BLaER1 treated with 17β-estradiol and CSF1 and Interleukin-3, amounts not matched to agents 10 nM and 100 nM (cell line): ENCODE measurements at regions not wholly inside any gene's neighbourhood (a gene's known extent, or its start where the extent isn't known, plus 50 kb on each side); places are given as distances from the start of the nearest gene placed in this dataset.

Experiments used
- H3K27ac ChIP-seq, 11 experiments: shearing (Covaris generic); formaldehyde crosslinking; 2 replicates each; pipeline ENCODE4 v1.8.1; 2022
- H3K27me3 ChIP-seq, 11 experiments: shearing (Covaris generic); formaldehyde crosslinking; 2 replicates each; pipeline ENCODE4 v1.8.1; 2022
- H3K36me3 ChIP-seq, 11 experiments: shearing (Covaris generic); formaldehyde crosslinking; 2 replicates each; pipeline ENCODE4 v1.8.1; 2022
- H3K4me1 ChIP-seq, 10 experiments: shearing (Covaris generic); formaldehyde crosslinking; 2 replicates each; pipeline ENCODE4 v1.8.1; 2022
- H3K4me2 ChIP-seq, 11 experiments: shearing (Covaris generic); formaldehyde crosslinking; 2 replicates each; pipeline ENCODE4 v1.8.1; 2022
- H3K4me3 ChIP-seq, 10 experiments: shearing (Covaris generic); formaldehyde crosslinking; 2 replicates each; pipeline ENCODE4 v1.8.1; 2022
- H3K9ac ChIP-seq, 11 experiments: shearing (Covaris generic); formaldehyde crosslinking; 2 replicates each; pipeline ENCODE4 v1.8.1; 2022
- H3K9me3 ChIP-seq, 11 experiments: shearing (Covaris generic); formaldehyde crosslinking; replicated peaks in 1 of 11; 2 replicates each; pipeline ENCODE4 v1.8.1; 2022
- H4K20me1 ChIP-seq, 11 experiments: shearing (Covaris generic); formaldehyde crosslinking; 2 replicates each; pipeline ENCODE4 v1.8.1; 2022
- Cebpa-rat ChIP-seq, 11 experiments: shearing (Covaris generic); IDR thresholded peaks; 2 replicates each; pipeline ENCODE4 v1.8.1; 2022

- Histone ChIP-seq H3K4me1 (no peaks in the 10 kb centered on the region), H3K9ac (no peak overlapping the region), H3K36me3 (no peaks in the 10 kb centered on the region), H3K9me3 (peaks cover 17 to 38% (median 28%) of the 10 kb centered on the region in 11 experiments), H4K20me1 (no peaks in the 10 kb centered on the region), H3K4me2 (no peak overlapping the region), H3K27me3 (no peaks in the 10 kb centered on the region), H3K4me3 (no peak overlapping the region), H3K27ac (no peak overlapping the region)
- TF ChIP-seq Cebpa-rat (IDR thresholded peaks at IDR 0.05) = no peak
Measured at GRCh38 chr4:24720436-24720835, 74.9 kb upstream of the SOD3 start.

- Histone ChIP-seq H3K4me1 (no peaks in the 10 kb centered on the region), H3K9me3 (peaks cover 11 to 33% (median 23%) of the 10 kb centered on the region in 11 experiments), H3K4me3 (no peak overlapping the region), H3K27ac (no peak overlapping the region), H3K27me3 (no peaks in the 10 kb centered on the region), H3K9ac (no peak overlapping the region), H3K36me3 (no peaks in the 10 kb centered on the region), H4K20me1 (no peaks in the 10 kb centered on the region), H3K4me2 (no peak overlapping the region)
- TF ChIP-seq Cebpa-rat (IDR thresholded peaks at IDR 0.05) = no peak
Measured at GRCh38 chr4:24720979-24721378, 74.4 kb upstream of the SOD3 start.

DNA sequence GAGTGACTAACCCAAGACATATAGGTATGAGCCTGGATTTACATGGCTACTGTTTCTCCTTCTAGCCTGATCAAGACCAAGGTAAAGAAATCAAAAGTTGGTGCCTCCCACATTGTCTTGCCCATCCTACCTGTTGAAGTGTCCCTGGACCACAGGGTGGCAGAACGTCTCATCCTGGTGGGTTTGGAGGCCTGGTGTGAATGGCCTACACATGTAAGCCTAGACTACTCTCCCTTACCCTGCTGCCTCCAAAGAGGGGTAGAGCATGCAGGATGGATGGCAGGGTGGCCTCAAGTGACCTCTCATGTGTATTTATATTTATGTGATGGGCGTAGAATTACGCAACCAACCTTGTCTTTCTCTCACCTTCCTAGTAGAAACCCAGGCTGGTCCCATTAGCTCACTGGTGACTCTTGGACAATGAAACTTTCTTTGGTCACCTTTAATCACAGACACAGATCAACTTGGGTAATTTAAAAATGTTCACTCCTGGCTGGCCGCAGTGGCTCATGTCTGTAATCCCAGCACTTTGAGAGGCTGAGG is 73.3 kb upstream of the SOD3 start:
- Histone ChIP-seq H4K20me1 (no peaks in the 10 kb centered on the region), H3K36me3 (no peaks in the 10 kb centered on the region), H3K9ac (no peak overlapping the region), H3K4me2 (no peak overlapping the region), H3K27me3 (no peaks in the 10 kb centered on the region), H3K27ac (no peak overlapping the region), H3K9me3 (peaks cover 0 to 22% (median 12%) of the 10 kb centered on the region in 11 experiments; a peak in 19 of 22 replicates), H3K4me1 (no peaks in the 10 kb centered on the region), H3K4me3 (no peak overlapping the region)
- TF ChIP-seq Cebpa-rat (IDR thresholded peaks at IDR 0.05) = peak in 4 of 11 experiments; percentile 13 to 66 (median 35); a peak in 4 of 22 replicates

DNA sequence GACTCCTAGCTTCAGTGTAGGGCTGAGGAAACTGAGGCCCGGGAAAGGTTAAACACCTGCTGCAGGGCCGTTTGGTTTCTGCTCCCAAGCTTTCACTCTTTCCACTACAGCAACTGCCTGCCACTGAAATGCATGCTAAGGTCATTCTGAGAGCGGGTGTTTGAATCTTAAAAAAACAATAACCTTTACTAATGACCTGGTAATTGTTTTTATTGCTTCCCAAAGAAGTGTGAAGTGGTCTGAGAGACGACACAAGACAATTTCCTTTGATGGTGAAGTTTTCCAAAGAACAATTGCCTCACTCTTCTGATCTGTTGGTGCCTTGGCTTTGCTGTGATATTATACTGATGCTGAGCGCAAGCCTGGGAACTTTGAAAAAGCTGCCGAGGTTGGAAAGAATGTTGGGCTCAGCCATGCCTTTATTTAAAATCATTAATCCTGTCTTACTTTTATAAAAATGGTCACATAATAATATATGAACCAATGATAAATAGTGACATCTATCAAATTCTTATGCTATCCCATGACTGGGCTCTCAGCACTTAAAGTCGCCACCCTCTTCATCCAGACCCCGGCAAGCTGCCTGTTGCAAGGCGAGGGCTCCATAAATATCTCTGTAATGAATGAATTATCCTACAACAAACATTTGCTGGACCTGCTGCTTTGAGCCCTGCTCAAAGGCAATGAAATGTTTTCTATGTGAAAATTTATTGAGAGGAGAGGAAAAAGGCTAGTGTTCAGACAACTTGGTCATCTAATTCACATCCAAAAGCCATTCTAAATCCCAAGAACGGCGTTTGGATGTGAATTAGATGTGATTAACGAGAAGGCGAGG is 67.8 kb upstream of the SOD3 start:
- no peaks in the 10 kb centered on the region for H3K36me3 ChIP-seq
- no peaks in the 10 kb centered on the region for H3K4me1 ChIP-seq
- no peak overlapping the region for H3K9ac ChIP-seq
- no peaks in the 10 kb centered on the region for H3K27me3 ChIP-seq
- no peak overlapping the region for H3K27ac ChIP-seq
- no peak overlapping the region for H3K4me2 ChIP-seq
- H3K4me3 ChIP-seq = no peak overlapping the region
- no peaks in the 10 kb centered on the region for H4K20me1 ChIP-seq
- H3K9me3 ChIP-seq = no peaks in the 10 kb centered on the region; a peak in 2 of 22 replicates
- TF ChIP-seq Cebpa-rat (IDR thresholded peaks at IDR 0.05) = no peak

- Histone ChIP-seq H3K4me3 (no peak overlapping the region), H3K4me1 (peaks cover 0 to 10% (median 7%) of the 10 kb centered on the region in 10 experiments; a peak in 11 of 20 replicates), H3K9ac (no peak overlapping the region), H4K20me1 (no peaks in the 10 kb centered on the region), H3K27me3 (no peaks in the 10 kb centered on the region), H3K27ac (no peak overlapping the region), H3K9me3 (no peaks in the 10 kb centered on the region; a peak in 2 of 22 replicates), H3K4me2 (no peak overlapping the region), H3K36me3 (no peaks in the 10 kb centered on the region)
- no peak for TF ChIP-seq Cebpa-rat (IDR thresholded peaks at IDR 0.05)
Measured at GRCh38 chr4:24729119-24729730, 66.1 kb upstream of the SOD3 start.

DNA sequence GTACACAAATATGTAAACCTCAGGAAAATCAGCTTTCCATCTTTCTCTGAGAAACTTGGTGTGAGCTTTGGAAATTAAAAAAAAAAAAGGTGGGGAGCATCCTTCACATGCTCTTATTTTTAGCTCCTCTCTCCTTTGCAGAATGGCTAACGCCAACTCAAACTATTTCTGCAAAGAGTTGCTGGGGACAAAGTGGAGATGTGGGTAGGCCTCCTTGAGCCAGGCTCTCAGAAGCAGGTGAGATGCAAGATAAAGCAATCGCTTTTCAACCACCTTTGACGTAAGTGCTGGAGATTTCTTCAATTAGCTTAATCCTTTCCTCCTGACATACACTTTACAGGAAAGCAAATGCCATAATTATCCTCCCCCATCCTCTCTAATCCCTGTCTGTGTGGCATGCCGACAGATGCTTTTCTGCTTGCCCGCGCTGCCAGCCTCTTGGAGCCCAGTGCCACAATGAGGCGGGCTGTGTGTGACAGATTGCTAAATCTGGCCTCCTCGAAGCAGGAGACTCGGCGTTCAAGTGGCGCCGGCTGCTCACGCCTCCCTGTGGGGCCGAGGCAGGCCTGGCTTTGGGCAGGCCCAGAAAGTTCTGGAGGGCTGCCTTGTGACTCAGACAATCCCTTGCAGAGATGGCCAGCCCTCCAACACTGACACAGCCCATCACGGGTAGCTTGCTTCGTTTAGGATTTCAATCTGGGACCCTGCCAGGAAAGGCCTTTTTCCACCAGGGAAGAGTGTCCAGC is 64.9 kb upstream of the SOD3 start:
- no peaks in the 10 kb centered on the region for H4K20me1 ChIP-seq
- H3K4me1 ChIP-seq = peaks cover 0 to 18% (median 10%) of the 10 kb centered on the region in 10 experiments; a peak in 11 of 20 replicates
- no peak overlapping the region for H3K4me2 ChIP-seq
- no peaks in the 10 kb centered on the region for H3K27me3 ChIP-seq
- no peak overlapping the region for H3K4me3 ChIP-seq
- no peaks in the 10 kb centered on the region for H3K36me3 ChIP-seq
- H3K9ac ChIP-seq = no peak overlapping the region
- no peak for TF ChIP-seq Cebpa-rat (IDR thresholded peaks at IDR 0.05)
- H3K27ac ChIP-seq = no peak overlapping the region
- H3K9me3 ChIP-seq = peaks cover 0 to 2% (median 0%) of the 10 kb centered on the region in 11 experiments; a peak in 5 of 22 replicates

DNA sequence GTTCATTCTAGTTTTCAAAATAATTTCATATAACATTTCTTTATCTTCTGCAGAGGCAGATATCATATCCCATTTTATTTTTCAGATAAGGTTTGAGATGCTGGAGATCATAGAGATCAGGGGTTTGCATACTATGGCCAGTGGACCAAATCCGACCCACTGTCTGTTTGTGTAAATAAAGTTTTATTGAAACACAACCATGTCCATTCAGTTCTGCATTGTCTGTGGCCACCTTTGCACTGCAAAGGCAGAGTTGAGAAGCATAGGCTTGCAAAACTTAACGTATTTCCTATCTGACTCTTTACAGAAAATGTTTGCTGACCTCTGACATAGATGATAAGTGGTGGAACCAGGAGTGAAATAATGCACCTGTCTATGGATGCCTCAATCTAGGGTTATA is 63.9 kb upstream of the SOD3 start:
- H3K4me1 ChIP-seq = peaks cover 0 to 18% (median 10%) of the 10 kb centered on the region in 10 experiments; a peak in 11 of 20 replicates
- H3K27ac ChIP-seq = no peak overlapping the region
- H3K4me2 ChIP-seq = no peak overlapping the region
- no peaks in the 10 kb centered on the region for H3K27me3 ChIP-seq
- TF ChIP-seq Cebpa-rat (IDR thresholded peaks at IDR 0.05) = no peak
- peaks cover 2 to 12% (median 9%) of the 10 kb centered on the region in 11 experiments; a peak in 17 of 22 replicates for H3K9me3 ChIP-seq
- H4K20me1 ChIP-seq = no peaks in the 10 kb centered on the region
- H3K4me3 ChIP-seq = no peak overlapping the region
- H3K9ac ChIP-seq = no peak overlapping the region
- no peaks in the 10 kb centered on the region for H3K36me3 ChIP-seq

DNA sequence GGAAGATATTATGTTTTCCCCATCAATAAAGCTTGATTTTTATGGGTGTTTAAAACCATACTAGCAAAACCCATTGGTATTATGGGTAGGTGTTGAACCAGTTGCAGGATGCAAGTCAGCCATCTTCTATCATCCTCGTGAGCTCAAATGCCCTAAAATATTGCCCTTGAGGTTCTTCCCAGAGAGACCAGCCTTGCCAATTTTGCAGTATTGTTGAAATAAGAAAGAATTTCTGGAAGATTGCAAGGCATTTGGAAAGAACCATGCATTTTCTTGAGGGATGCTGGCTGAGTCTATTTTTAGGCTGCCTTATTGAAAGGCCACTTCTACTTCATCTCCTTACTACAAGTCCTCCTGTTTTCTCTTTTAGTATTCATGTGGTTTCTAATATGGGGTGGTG is 60.9 kb upstream of the SOD3 start:
- TF ChIP-seq Cebpa-rat (IDR thresholded peaks at IDR 0.05) = no peak
- Histone ChIP-seq H3K9ac (no peak overlapping the region), H3K4me3 (no peak overlapping the region), H3K4me1 (peaks cover 0 to 18% (median 10%) of the 10 kb centered on the region in 10 experiments; a peak in 11 of 20 replicates), H3K27me3 (no peaks in the 10 kb centered on the region), H4K20me1 (no peaks in the 10 kb centered on the region), H3K36me3 (0 out of 22 replicates have a peak, but pooled peaks cover 0 to 9% (median 0%) of the 10 kb centered on the region in 11 experiments), H3K4me2 (peak overlapping the region in 7 of 11 experiments; percentile 12 to 55 (median 35); a peak in 12 of 22 replicates), H3K27ac (no peak overlapping the region), H3K9me3 (peaks cover 33 to 41% (median 37%) of the 10 kb centered on the region in 11 experiments)
